ACC112 (cell line): ENCODE measurements at regions not wholly inside any gene's neighbourhood (a gene's known extent, or its start where the extent isn't known, plus 50 kb on each side); places are given as distances from the start of the nearest gene placed in this dataset.

ENCODE experiments used
- H2AFZ ChIP-seq: fragments of 200-600 bp; sonication (generic); one replicate; pipeline ENCODE4 v1.6.0; 2017; ENCODE audit warnings: antibody characterized with exemption, low read length; ENCODE audit not compliant: unreplicated experiment
- H3K27ac ChIP-seq: fragments of 200-600 bp; sonication (generic); 2 replicates; pipeline ENCODE4 v1.5.1; 2014; ENCODE audit warnings: low read depth, mild to moderate bottlenecking, antibody characterized with exemption, low read length, moderate library complexity
- H3K27me3 ChIP-seq: fragments of 200-600 bp; sonication (generic); 2 replicates; pipeline ENCODE4 v1.6.1; 2014; ENCODE audit warnings: mild to moderate bottlenecking, antibody characterized with exemption, low read length, moderate library complexity, mixed read lengths; ENCODE audit not compliant: insufficient read depth
- H3K36me3 ChIP-seq: fragments of 200-600 bp; sonication (generic); 2 replicates; pipeline ENCODE4 v1.6.1; 2016; ENCODE audit warnings: mild to moderate bottlenecking, antibody characterized with exemption, low read length, moderate library complexity, mixed read lengths; ENCODE audit not compliant: insufficient read depth
- H3K4me1 ChIP-seq: fragments of 200-600 bp; sonication (generic); one replicate; pipeline ENCODE4 v1.6.1; 2016; ENCODE audit warnings: low read length, mixed read lengths; ENCODE audit not compliant: insufficient read depth, unreplicated experiment, control insufficient read depth
- H3K4me3 ChIP-seq: fragments of 200-600 bp; sonication (generic); 2 replicates; pipeline ENCODE4 v1.5.1; 2014; ENCODE audit warnings: mild to moderate bottlenecking, low read depth, low read length
- H3K79me2 ChIP-seq: fragments of 200-600 bp; sonication (generic); one replicate; pipeline ENCODE4 v1.6.0; 2016; ENCODE audit warnings: low read length; ENCODE audit not compliant: control insufficient read depth, unreplicated experiment, insufficient read depth

GRCh38 chr10:78770167-78771090 is 298.3 kb upstream of the ZMIZ1 start:
- Histone ChIP-seq H3K4me3 (no peak overlapping the region), H3K27ac (no peak overlapping the region), H3K4me1 (no peaks in the 10 kb centered on the region), H2AFZ (no peak overlapping the region), H3K27me3 (no peaks in the 10 kb centered on the region; the same call in 1 of the 2 replicates), H3K79me2 (no peaks in the 10 kb centered on the region), H3K36me3 (no peaks in the 10 kb centered on the region)

- Histone ChIP-seq H3K27ac (no peak overlapping the region), H3K36me3 (no peaks in the 10 kb centered on the region), H3K4me1 (no peaks in the 10 kb centered on the region), H3K27me3 (no peaks in the 10 kb centered on the region; the same call in 1 of the 2 replicates), H3K79me2 (no peaks in the 10 kb centered on the region), H2AFZ (no peak overlapping the region), H3K4me3 (no peak overlapping the region)
Measured at GRCh38 chr10:78771260-78771659, 297.5 kb upstream of the ZMIZ1 start.

DNA sequence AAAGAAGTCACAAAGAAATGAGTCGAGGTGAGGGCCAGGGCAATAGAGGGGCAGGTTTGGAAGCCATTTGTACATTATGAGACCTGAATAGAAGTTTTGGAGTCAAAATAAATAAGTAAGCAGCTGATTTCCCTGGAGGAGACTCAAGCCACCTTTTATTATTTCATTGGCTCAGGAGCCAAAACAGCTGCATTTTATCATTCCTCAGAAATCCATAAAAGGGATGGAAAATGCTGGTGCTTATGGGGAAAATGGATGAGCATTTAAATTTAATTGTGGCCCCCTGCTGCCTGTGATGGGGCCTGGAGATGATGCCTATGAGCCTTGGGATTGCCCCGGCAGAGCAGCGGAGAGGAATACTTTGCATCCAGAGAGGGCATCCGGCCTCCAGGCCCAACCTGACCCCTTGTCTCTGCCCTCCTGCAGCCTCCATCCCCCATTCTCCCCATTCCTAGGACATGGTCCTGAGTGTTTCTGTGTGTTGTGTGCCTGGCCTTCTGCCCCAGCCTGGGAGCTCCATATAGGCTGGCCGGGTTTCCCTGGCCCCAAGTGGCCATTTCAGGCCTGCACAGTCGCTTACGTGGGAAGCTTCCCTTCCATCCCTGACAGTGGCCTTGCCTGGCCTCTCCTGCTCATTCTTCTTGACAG is 296.8 kb upstream of the ZMIZ1 start:
- Histone ChIP-seq H3K36me3 (no peaks in the 10 kb centered on the region), H3K79me2 (no peaks in the 10 kb centered on the region), H3K27me3 (no peaks in the 10 kb centered on the region; the same call in 1 of the 2 replicates), H3K4me1 (no peaks in the 10 kb centered on the region), H3K4me3 (no peak overlapping the region), H3K27ac (no peak overlapping the region), H2AFZ (no peak overlapping the region)

- no peak overlapping the region for H2AFZ ChIP-seq
- H3K27ac ChIP-seq = no peak overlapping the region
- H3K4me3 ChIP-seq = no peak overlapping the region
- no peaks in the 10 kb centered on the region for H3K79me2 ChIP-seq
- no peaks in the 10 kb centered on the region for H3K36me3 ChIP-seq
- no peaks in the 10 kb centered on the region for H3K4me1 ChIP-seq
- H3K27me3 ChIP-seq = no peaks in the 10 kb centered on the region; the same call in 1 of the 2 replicates
Measured at GRCh38 chr10:78772486-78772885, 296.3 kb upstream of the ZMIZ1 start.

- H3K79me2 ChIP-seq = no peaks in the 10 kb centered on the region
- H2AFZ ChIP-seq = no peak overlapping the region
- H3K27ac ChIP-seq = no peak overlapping the region
- no peaks in the 10 kb centered on the region for H3K36me3 ChIP-seq
- H3K4me1 ChIP-seq = no peaks in the 10 kb centered on the region
- no peaks in the 10 kb centered on the region; the same call in 1 of the 2 replicates for H3K27me3 ChIP-seq
- H3K4me3 ChIP-seq = no peak overlapping the region
Measured at GRCh38 chr10:78772986-78773530, 295.7 kb upstream of the ZMIZ1 start.

GRCh38 chr10:78774614-78774998 is 294.2 kb upstream of the ZMIZ1 start:
- Histone ChIP-seq H3K4me1 (peaks cover 8% of the 10 kb centered on the region), H3K4me3 (no peak overlapping the region), H3K79me2 (no peaks in the 10 kb centered on the region), H3K27me3 (no peaks in the 10 kb centered on the region), H2AFZ (no peak overlapping the region), H3K36me3 (no peaks in the 10 kb centered on the region), H3K27ac (no peak overlapping the region)

DNA sequence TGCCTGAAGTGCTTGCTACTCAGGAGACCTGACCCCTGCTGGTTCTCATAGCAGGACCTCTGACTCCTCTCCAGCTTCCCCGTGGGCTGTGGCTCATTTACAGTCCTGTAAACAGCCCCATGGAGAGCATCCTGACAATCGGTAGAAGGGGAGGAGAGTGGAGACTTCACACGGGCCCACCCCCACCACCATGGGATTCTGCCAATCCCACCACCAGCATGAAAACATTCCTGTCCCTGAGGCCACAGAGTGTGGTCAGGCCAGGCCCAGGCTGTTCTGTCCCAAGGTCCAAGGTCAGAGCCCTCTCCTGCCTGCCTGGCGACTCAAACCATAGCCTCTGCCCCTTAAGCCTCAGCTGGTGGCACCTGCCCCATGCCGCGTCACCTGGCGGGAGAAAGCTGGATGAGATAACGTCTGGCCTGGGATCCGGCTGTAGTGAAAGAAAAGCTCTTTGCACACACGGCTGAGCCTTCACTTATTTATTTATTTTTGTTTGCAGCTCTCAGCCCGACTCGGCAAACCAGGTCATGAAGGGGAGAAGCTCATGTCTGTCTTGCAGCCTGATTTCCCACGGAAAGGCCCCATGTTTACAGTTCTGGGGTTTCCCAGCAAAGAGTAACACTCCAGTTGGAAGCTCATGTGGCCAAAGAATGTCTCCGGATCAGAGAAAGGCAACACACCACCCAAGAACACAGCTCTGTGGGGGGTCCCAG is 293.6 kb upstream of the ZMIZ1 start:
- Histone ChIP-seq H3K4me1 (peaks cover 8% of the 10 kb centered on the region), H3K27ac (no peak overlapping the region)

GRCh38 chr10:78775891-78776290 is 292.9 kb upstream of the ZMIZ1 start:
- no peak overlapping the region for H3K27ac ChIP-seq
- H3K79me2 ChIP-seq = no peaks in the 10 kb centered on the region
- no peak overlapping the region for H3K4me3 ChIP-seq
- H2AFZ ChIP-seq = no peak overlapping the region
- no peaks in the 10 kb centered on the region for H3K36me3 ChIP-seq
- no peaks in the 10 kb centered on the region for H3K27me3 ChIP-seq
- peaks cover 8% of the 10 kb centered on the region for H3K4me1 ChIP-seq

More for the DNA sequence above, 293.6 kb upstream of the ZMIZ1 start:
- Histone ChIP-seq H3K36me3 (no peaks in the 10 kb centered on the region), H3K79me2 (no peaks in the 10 kb centered on the region), H2AFZ (no peak overlapping the region), H3K4me3 (no peak overlapping the region), H3K27me3 (no peaks in the 10 kb centered on the region)

DNA sequence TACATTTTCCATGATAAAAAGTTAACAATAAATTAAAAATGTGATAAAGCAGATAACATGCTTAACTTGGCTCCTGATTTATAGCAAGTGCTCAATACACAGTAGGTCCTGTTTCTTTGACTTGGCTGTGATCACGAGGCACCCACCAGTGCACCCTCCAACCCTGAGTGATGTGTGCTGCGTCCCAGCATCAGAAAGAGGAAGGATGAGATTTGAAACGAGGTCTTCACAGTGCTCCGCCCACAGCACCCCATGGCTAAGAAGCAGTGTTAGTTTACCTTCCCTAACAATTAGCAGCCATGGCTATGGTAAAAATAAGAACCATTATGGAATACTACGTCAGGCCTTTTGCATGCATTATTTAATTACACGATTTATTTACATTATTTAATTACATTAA is 292.0 kb upstream of the ZMIZ1 start:
- Histone ChIP-seq H2AFZ (no peak overlapping the region), H3K27ac (no peak overlapping the region), H3K4me1 (peaks cover 8% of the 10 kb centered on the region), H3K4me3 (no peak overlapping the region), H3K36me3 (no peaks in the 10 kb centered on the region), H3K27me3 (no peaks in the 10 kb centered on the region), H3K79me2 (no peaks in the 10 kb centered on the region)

DNA sequence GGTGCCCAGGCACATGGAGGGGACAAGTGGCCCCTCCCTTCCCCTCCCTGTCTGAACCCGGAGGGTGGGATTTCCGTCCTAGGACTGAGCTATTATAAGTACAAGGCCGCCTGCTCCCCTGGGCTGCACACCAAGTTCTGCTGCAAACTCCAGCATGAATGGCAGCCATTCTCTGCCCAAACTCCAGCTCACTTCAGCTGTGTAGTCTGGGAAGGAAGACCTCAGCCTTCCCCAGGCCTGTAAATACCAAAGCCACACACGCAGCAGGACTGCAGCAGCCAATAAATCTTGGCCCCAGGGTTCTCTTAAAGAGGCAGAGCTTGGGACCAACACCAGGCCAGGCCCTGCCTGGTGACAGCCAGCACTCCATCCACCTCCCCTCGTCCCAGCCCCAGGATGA is 291.3 kb upstream of the ZMIZ1 start:
- Histone ChIP-seq H3K27me3 (no peaks in the 10 kb centered on the region), H3K4me3 (no peak overlapping the region), H3K36me3 (no peaks in the 10 kb centered on the region), H3K79me2 (no peaks in the 10 kb centered on the region), H3K4me1 (peaks cover 8% of the 10 kb centered on the region), H3K27ac (no peak overlapping the region), H2AFZ (no peak overlapping the region)
